ENCODE measurements at regions not wholly inside any gene's neighbourhood (a gene's known extent, or its start where the extent isn't known, plus 50 kb on each side); places are given as distances from the start of the nearest gene placed in this dataset.
"Not testable (repeated sequence)": the region's sequence is repeated elsewhere in the genome, so short reads cannot be mapped to it uniquely, and the experiment has no call there.

DNA sequence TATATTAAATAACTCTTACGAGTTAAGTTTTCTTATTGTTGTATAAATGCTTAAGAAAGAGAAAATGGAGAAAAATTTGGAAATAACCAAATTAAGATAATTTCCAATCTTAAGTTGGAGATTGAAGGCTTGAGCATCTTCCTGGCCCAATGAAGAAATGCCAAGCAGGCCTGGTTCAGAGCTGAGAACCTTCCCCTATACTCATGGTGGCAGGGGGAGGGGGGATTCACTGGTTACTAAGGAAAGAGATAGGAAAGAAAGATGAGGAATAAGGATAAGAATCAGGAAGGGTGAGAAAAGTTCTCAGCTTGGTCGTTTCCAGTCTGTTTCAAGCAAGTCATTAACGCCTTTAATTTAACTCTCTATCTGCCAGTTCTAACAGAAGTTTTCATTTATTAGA is 166.2 kb downstream of the AVL9 start:
- no peak overlapping the region for H3K27ac Mint-ChIP-seq
- peaks cover 31% of the 10 kb centered on the region for H3K4me1 Mint-ChIP-seq (ENCODE audit: low read depth)
- H3K9me3 Mint-ChIP-seq = no peaks in the 10 kb centered on the region
- peaks cover 3% of the 10 kb centered on the region for H3K27me3 Mint-ChIP-seq
- no peak overlapping the region for H3K4me3 Mint-ChIP-seq
- no peaks in the 10 kb centered on the region for H3K36me3 Mint-ChIP-seq (ENCODE audit: low read depth)
- intact Hi-C loops (cut with micrococcal nuclease) = no loop called here

DNA sequence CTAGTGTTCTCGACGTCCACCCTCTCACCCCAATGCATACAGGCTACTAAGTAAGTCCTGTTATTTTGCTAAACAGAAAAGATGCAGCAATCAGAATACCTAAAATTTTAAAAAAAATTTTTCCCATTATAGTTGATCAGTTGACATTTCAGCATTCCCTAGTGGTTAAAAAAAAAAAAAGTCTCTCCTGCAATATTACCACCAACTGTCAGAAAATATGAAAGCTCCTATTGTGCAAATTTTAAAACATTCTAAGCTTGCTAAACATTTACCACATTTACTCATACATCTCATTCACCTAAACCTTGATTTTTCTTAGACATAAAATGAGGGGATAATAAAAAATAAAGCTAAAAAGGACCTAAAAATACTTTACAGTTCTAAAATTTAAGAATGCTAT is 165.6 kb downstream of the AVL9 start:
- peaks cover 3% of the 10 kb centered on the region for H3K27me3 Mint-ChIP-seq
- no peaks in the 10 kb centered on the region for H3K36me3 Mint-ChIP-seq (ENCODE audit: low read depth)
- peaks cover 31% of the 10 kb centered on the region for H3K4me1 Mint-ChIP-seq (ENCODE audit: low read depth)
- no peak overlapping the region for H3K4me3 Mint-ChIP-seq
- no peaks in the 10 kb centered on the region for H3K9me3 Mint-ChIP-seq
- intact Hi-C loops (cut with micrococcal nuclease) = no loop called here
- H3K27ac Mint-ChIP-seq = no peak overlapping the region

DNA sequence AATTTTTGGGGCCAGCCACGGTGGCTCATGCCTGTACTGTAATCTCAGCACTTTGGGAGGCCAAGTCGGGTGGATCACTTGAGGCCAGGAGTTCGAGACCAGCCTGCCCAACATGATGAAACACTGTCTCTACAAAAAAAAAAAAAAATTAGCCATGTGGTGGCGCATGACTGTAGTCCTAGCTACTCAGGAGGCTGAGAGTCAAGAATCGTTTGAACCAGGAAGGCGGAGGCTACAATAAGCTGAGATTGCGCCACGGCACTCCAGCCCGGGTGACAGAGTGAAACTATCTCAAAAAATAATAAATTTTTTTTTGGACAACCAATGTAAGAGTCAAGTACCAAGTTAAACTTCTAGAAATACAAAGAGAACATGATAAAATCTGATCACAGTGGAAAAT is 164.6 kb downstream of the AVL9 start:
- intact Hi-C loops (cut with micrococcal nuclease) = no loop called here
- Mint-ChIP-seq H3K4me3 (no peak overlapping the region), H3K9me3 (no peaks in the 10 kb centered on the region), H3K36me3 (ENCODE audit: low read depth) (no peaks in the 10 kb centered on the region), H3K27me3 (peaks cover 3% of the 10 kb centered on the region), H3K4me1 (ENCODE audit: low read depth) (peaks cover 29% of the 10 kb centered on the region), H3K27ac (no peak overlapping the region)

DNA sequence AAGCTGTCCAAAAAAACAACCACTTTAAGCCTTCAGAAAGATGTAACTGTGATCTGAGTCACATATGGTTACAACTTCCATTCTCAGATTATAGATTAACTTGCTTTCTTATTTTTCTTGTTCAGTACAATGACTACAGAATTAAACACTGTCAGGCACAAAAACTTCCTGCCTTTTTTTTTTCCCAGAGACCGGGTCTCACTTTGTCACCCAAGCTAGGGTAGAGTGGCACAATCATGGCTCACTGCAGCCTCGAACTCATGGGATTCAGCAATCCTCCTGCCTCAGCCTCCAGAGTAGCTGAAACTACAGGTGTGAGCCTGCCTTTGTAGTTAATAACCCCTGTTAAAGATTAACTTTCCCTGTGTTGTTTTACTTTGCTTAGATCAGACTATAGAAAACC is 163.2 kb downstream of the AVL9 start:
- intact Hi-C loops (cut with micrococcal nuclease) = no loop called here
- Mint-ChIP-seq H3K9me3 (no peaks in the 10 kb centered on the region), H3K4me3 (no peak overlapping the region), H3K27ac (no peak overlapping the region), H3K4me1 (ENCODE audit: low read depth) (peaks cover 15% of the 10 kb centered on the region), H3K36me3 (ENCODE audit: low read depth) (no peaks in the 10 kb centered on the region), H3K27me3 (peaks cover 3% of the 10 kb centered on the region)

DNA sequence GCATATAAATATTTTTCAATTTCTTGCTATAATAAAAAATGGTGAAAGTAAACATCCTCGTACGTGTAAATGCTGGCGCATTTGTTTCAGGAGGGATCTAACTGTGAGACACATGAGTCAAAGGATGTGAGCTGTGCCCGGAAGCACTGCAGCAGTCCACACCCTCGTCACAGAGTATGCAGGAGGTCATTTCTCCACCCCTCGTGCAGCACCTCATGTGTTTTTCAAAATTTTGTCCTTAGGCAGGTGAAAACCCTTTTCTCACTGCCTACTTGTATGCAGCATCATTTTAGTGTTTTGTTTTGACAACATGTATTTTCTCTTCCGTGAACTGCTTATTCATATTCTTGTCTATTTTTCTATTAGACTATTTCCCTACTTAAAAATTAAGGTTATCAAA is 162.7 kb downstream of the AVL9 start:
- no peaks in the 10 kb centered on the region for H3K36me3 Mint-ChIP-seq (ENCODE audit: low read depth)
- peaks cover 11% of the 10 kb centered on the region for H3K4me1 Mint-ChIP-seq (ENCODE audit: low read depth)
- H3K9me3 Mint-ChIP-seq = no peaks in the 10 kb centered on the region
- no peak overlapping the region for H3K27ac Mint-ChIP-seq
- intact Hi-C loops (cut with micrococcal nuclease) = no loop called here
- peaks cover 3% of the 10 kb centered on the region for H3K27me3 Mint-ChIP-seq
- no peak overlapping the region for H3K4me3 Mint-ChIP-seq

DNA sequence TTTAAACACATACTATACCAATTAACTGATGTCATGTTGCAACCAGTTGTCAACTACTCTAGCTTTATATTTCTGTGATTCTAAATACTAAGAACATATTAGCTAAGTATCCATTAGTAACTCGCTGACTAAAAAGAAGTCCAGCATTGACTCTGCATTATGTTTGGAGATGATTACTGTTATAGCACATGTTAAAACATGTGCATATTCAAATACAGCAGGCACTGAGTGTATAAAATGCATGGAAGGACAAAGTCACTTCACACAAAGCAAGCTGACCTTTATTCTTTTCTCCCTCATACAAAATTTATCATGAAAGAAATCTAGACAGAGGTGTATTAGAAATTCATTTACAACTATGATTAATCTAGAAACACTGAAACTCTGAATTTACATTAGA is 159.3 kb downstream of the AVL9 start:
- H3K4me1 Mint-ChIP-seq (ENCODE audit: low read depth) = peaks cover 15% of the 10 kb centered on the region
- intact Hi-C loops (cut with micrococcal nuclease); H3K27ac Mint-ChIP-seq; H3K9me3 Mint-ChIP-seq; H3K36me3 Mint-ChIP-seq (ENCODE audit: low read depth); H3K4me3 Mint-ChIP-seq; H3K27me3 Mint-ChIP-seq: not testable (repeated sequence)

DNA sequence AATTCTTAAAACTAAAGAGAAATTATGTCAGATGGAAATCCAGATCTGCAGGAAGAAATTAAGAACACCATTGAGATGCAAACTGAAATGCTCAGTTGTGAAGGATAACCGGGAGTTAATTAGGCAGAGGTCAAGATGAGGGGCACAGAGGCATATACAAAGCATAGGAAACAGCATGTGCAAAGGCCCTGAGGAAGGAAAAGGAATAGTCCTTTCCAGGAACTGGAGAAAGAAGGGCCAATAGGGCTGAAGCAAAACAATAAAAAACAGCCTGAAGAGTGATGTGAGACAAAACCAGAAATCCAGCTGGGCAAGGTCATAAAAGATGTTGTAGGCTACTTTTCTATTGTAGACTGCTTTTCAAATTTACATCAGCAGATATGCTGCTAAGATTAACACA is 155.1 kb downstream of the AVL9 start:
- H3K4me3 Mint-ChIP-seq; H3K27ac Mint-ChIP-seq; H3K9me3 Mint-ChIP-seq; H3K27me3 Mint-ChIP-seq; intact Hi-C loops (cut with micrococcal nuclease); H3K36me3 Mint-ChIP-seq (ENCODE audit: low read depth): not testable (repeated sequence)
- H3K4me1 Mint-ChIP-seq (ENCODE audit: low read depth) = peaks cover 15% of the 10 kb centered on the region

DNA sequence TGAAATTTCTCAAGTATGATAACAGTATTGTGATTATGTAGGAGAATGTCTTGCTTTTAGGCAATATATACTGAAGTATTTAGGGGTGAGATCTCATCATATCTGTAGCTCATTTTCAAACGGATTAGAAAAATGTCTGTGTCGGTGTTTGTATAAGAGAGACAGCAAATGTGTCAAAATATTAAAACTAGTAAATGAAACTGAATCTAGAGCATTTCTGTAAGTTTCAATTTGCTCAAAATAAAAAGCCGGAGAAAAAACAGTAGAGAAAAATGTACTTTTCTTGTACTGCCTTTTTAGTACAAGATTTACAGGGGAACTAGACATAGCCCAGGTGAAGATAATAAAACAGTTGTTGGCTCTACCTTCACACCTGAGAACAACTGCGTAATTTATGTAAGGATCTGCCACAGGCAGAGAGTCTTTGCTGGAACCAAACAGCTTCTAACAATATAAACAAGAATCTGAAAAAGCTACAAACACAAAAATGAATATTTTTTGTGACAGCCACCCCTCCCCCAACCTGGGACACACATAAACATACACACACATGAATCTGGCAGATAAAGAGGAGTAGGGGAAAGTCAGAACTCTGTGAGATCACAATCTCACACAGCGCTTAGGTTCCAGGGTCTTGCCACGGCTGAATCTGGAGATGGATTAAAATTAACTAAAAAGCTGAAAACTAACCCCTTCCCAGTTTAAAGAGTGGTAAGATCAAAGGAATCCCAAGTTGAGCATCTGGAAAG is 153.3 kb downstream of the AVL9 start:
- Mint-ChIP-seq H3K27ac (no peak overlapping the region), H3K4me1 (ENCODE audit: low read depth) (peaks cover 15% of the 10 kb centered on the region), H3K9me3 (no peaks in the 10 kb centered on the region), H3K4me3 (no peak overlapping the region), H3K27me3 (peaks cover 2% of the 10 kb centered on the region), H3K36me3 (ENCODE audit: low read depth) (no peaks in the 10 kb centered on the region)
- intact Hi-C loops (cut with micrococcal nuclease) = no loop called here

DNA sequence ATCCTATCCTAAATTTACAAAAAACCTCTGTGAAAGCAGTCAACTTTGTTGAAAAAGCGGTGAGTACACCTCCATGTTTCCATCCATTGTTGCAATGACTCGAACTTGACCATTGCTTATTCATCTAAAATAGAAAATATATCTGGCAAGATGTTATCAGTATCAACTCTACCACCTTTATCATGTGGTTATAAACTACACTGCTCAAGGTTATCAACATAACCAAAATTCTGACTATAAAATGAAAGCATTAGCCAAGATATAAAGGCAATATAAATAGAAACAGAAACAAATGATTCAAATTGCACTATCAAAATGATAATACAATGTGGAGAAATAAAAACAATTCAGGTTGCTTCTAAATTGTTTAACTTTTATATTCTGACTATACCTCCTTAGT is 150.0 kb downstream of the AVL9 start:
- H3K4me3 Mint-ChIP-seq; H3K36me3 Mint-ChIP-seq (ENCODE audit: low read depth); H3K4me1 Mint-ChIP-seq (ENCODE audit: low read depth); intact Hi-C loops (cut with micrococcal nuclease); H3K27ac Mint-ChIP-seq; H3K9me3 Mint-ChIP-seq; H3K27me3 Mint-ChIP-seq: not testable (repeated sequence)

DNA sequence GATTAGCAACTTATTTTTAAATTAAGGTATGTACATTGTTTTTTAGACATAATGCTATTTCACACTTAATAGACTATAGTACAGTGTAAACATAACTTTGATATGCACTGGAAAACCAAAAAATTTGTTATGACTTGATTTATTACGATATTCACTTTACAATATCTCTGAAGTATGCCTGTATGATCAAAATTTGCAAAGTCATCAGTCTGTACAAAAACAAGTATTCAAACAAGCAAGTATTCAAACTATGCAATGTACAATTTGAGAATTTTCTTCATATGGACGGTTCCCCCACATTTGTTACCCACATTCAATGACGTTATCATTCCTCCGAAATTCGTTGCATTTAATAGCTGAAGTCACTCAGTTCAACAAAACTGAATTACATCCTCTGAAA is 147.9 kb downstream of the AVL9 start:
- Mint-ChIP-seq H3K36me3 (ENCODE audit: low read depth) (no peaks in the 10 kb centered on the region), H3K4me3 (no peak overlapping the region), H3K27me3 (no peaks in the 10 kb centered on the region), H3K4me1 (ENCODE audit: low read depth) (peaks cover 7% of the 10 kb centered on the region), H3K27ac (no peak overlapping the region), H3K9me3 (peaks cover 8% of the 10 kb centered on the region)
- intact Hi-C loops (cut with micrococcal nuclease) = no loop called here

DNA sequence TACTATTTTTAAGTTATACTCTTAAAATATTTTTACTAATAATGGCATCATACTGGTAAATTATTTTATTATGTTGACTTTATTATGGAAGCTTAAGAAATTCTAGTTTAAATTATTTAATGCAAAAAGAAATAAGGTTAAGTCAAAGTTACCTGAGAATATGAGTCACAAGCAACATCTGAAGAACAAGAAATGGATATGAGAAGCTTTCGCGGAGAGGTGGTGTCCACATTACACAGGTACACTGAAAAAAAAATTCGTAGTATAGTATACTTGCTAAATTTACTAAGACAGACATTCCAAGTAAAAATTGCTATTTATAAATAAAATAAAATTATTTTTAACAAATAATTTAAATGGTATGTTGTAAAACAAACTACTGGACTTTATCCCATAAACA is 143.8 kb downstream of the AVL9 start:
- no peaks in the 10 kb centered on the region for H3K36me3 Mint-ChIP-seq (ENCODE audit: low read depth)
- H3K4me3 Mint-ChIP-seq = no peak overlapping the region
- H3K27me3 Mint-ChIP-seq = peaks cover 9% of the 10 kb centered on the region
- H3K4me1 Mint-ChIP-seq (ENCODE audit: low read depth) = peaks cover 25% of the 10 kb centered on the region
- H3K27ac Mint-ChIP-seq = no peak overlapping the region
- intact Hi-C loops (cut with micrococcal nuclease) = no loop called here
- peaks cover 8% of the 10 kb centered on the region for H3K9me3 Mint-ChIP-seq

DNA sequence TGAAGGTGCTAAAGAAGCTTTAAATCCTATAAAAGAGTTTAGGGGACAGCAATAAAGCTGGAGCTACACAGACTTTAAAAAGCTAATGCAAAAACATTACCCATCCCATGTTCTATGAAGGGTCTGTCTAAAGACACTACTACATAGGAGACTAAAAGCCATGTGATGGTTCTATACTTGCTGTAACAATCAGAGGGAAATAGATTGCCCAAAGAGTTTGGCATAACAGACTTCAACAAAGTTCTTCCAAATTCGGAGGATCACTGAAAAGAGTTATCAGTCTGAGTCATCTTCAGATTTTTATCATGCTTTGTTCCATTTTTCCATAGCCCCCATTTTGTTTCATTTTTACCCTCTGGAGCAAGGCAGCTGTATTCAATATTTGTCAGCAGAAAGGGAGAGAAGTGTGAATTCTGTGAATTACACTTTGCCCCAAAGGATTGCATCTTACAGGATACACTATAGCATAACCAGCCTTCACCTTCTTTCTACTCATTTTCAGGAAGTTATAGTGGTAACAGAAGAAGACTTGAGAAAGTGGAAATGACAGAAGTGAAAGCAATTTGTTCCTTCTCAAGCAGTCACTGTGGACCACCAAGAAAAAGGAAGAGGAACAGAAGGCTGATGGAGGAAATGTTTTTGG is 143.3 kb downstream of the AVL9 start:
- peaks cover 25% of the 10 kb centered on the region for H3K4me1 Mint-ChIP-seq (ENCODE audit: low read depth)
- H3K27me3 Mint-ChIP-seq; H3K27ac Mint-ChIP-seq; H3K36me3 Mint-ChIP-seq (ENCODE audit: low read depth); H3K9me3 Mint-ChIP-seq; H3K4me3 Mint-ChIP-seq; intact Hi-C loops (cut with micrococcal nuclease): not testable (repeated sequence)
